Osteocyte (in vitro differentiated cells): ENCODE measurements at regions not wholly inside any gene's neighbourhood (a gene's known extent, or its start where the extent isn't known, plus 50 kb on each side); places are given as distances from the start of the nearest gene placed in this dataset.

Experiments used
- DNase-seq: peaks from one replicate; pipeline ENCODE4 v3.0.0; 2021; ENCODE audit warnings: mixed read lengths; ENCODE audit not compliant: unreplicated experiment; ENCODE audit errors: extremely low spot score
- H3K27ac Mint-ChIP-seq: one replicate; pipeline ENCODE4 v1.8.0; 2021; ENCODE audit warnings: mild to moderate bottlenecking, mixed read lengths; ENCODE audit not compliant: unreplicated experiment
- H3K27me3 Mint-ChIP-seq: one replicate; pipeline ENCODE4 v1.8.0; 2021; ENCODE audit warnings: mixed read lengths; ENCODE audit not compliant: unreplicated experiment
- H3K36me3 Mint-ChIP-seq: one replicate; pipeline ENCODE4 v1.8.0; 2021; ENCODE audit warnings: mixed read lengths; ENCODE audit not compliant: unreplicated experiment
- H3K4me1 Mint-ChIP-seq: one replicate; pipeline ENCODE4 v1.8.0; 2021; ENCODE audit warnings: mixed read lengths; ENCODE audit not compliant: unreplicated experiment
- H3K4me3 Mint-ChIP-seq: one replicate; pipeline ENCODE4 v1.8.0; 2021; ENCODE audit warnings: mild to moderate bottlenecking, moderate library complexity, mixed read lengths; ENCODE audit not compliant: unreplicated experiment
- H3K9me3 Mint-ChIP-seq: one replicate; pipeline ENCODE4 v1.8.0; 2021; ENCODE audit warnings: mixed read lengths; ENCODE audit not compliant: unreplicated experiment
- TF ChIP-seq, protein P1 (sequence below): fragments of 200-600 bp; sonication (generic); IDR thresholded peaks from 2 replicates; pipeline ENCODE4 v1.5.0; 2021; ENCODE audit warnings: antibody characterized with exemption, mild to moderate bottlenecking, moderate library complexity

DNA sequence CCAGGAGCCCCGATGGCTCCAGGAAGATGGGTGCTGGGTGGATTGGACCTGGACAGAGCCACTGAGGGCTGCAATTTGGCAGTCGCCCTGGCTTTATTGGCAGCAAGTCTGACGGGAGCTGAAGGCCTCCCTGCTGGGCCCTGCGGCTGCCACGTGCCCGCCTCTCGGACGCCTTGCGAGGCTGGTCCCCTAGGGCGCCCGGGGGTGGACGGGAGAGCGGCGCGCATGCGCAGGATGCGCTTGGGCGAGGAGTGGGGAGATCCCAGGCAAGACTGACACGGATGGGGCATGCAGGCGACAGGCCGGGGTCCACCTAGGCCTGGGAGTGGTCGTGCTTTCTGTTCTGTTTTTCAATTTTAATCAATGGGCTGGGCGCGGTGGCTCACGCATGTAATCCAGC is 150.0 kb downstream of the ADAMTS15 start:
- DNase-seq: no peak
- Mint-ChIP-seq H3K9me3 (no peaks in the 10 kb centered on the region), H3K36me3 (no peaks in the 10 kb centered on the region), H3K27ac (no peak overlapping the region), H3K4me3 (no peak overlapping the region), H3K4me1 (peaks cover 27% of the 10 kb centered on the region), H3K27me3 (no peaks in the 10 kb centered on the region)
- TF ChIP-seq, protein P1, sequence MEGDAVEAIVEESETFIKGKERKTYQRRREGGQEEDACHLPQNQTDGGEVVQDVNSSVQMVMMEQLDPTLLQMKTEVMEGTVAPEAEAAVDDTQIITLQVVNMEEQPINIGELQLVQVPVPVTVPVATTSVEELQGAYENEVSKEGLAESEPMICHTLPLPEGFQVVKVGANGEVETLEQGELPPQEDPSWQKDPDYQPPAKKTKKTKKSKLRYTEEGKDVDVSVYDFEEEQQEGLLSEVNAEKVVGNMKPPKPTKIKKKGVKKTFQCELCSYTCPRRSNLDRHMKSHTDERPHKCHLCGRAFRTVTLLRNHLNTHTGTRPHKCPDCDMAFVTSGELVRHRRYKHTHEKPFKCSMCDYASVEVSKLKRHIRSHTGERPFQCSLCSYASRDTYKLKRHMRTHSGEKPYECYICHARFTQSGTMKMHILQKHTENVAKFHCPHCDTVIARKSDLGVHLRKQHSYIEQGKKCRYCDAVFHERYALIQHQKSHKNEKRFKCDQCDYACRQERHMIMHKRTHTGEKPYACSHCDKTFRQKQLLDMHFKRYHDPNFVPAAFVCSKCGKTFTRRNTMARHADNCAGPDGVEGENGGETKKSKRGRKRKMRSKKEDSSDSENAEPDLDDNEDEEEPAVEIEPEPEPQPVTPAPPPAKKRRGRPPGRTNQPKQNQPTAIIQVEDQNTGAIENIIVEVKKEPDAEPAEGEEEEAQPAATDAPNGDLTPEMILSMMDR: no peak

GRCh38 chr11:130599073-130599654 is 150.7 kb downstream of the ADAMTS15 start:
- Mint-ChIP-seq H3K4me1 (peaks cover 28% of the 10 kb centered on the region), H3K36me3 (no peaks in the 10 kb centered on the region)

GRCh38 chr11:130600139-130600538 is 151.7 kb downstream of the ADAMTS15 start:
- H3K4me1 Mint-ChIP-seq: peaks cover 38% of the 10 kb centered on the region
- H3K36me3 Mint-ChIP-seq: no peaks in the 10 kb centered on the region
- no peaks in the 10 kb centered on the region for H3K27me3 Mint-ChIP-seq
- H3K9me3 Mint-ChIP-seq: no peaks in the 10 kb centered on the region
- TF ChIP-seq, protein P1: no peak
- H3K27ac Mint-ChIP-seq: peak overlapping the region; percentile 91
- no peak overlapping the region for H3K4me3 Mint-ChIP-seq
- no peak for DNase-seq

More at GRCh38 chr11:130599073-130599654, 150.7 kb downstream of the ADAMTS15 start:
- TF ChIP-seq, protein P1: no peak
- DNase-seq: peak; percentile 76
- Mint-ChIP-seq H3K4me3 (no peak overlapping the region), H3K27me3 (no peaks in the 10 kb centered on the region), H3K27ac (no peak overlapping the region), H3K9me3 (no peaks in the 10 kb centered on the region)

DNA sequence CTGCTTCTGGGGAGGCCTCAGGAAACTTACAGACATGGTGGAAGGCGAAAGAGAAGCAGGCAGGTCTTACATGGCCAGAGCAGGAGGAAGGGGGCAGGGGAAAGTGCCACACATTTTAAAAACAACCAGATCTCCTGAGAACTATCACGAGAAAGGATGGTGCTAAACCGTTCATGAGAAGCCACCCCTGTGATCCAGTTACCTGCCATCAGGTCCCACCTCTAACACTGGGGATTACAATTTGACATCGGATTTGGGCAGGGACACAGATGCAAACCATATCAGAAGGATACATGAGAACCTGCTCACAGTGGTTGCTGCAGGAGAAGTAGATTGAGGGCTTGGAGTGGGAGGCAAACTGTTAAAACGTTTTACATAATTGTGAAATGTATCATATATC is 152.2 kb downstream of the ADAMTS15 start:
- no peak for DNase-seq
- Mint-ChIP-seq H3K27ac (peak overlapping the region; percentile 91), H3K27me3 (no peaks in the 10 kb centered on the region), H3K9me3 (no peaks in the 10 kb centered on the region), H3K36me3 (no peaks in the 10 kb centered on the region), H3K4me1 (peaks cover 42% of the 10 kb centered on the region), H3K4me3 (no peak overlapping the region)
- TF ChIP-seq, protein P1: no peak

- no peaks in the 10 kb centered on the region for H3K36me3 Mint-ChIP-seq
- H3K9me3 Mint-ChIP-seq: no peaks in the 10 kb centered on the region
- peak; percentile 84 for DNase-seq
- peaks cover 48% of the 10 kb centered on the region for H3K4me1 Mint-ChIP-seq
- no peak overlapping the region for H3K4me3 Mint-ChIP-seq
- H3K27me3 Mint-ChIP-seq: no peaks in the 10 kb centered on the region
- TF ChIP-seq, protein P1: no peak
- peak overlapping the region; percentile 91 for H3K27ac Mint-ChIP-seq
These were observed 152.7 kb downstream of the ADAMTS15 start for GRCh38 chr11:130601141-130601540.
